RWPE2 (cell line): ENCODE measurements at regions not wholly inside any gene's neighbourhood (a gene's known extent, or its start where the extent isn't known, plus 50 kb on each side); places are given as distances from the start of the nearest gene placed in this dataset.

Experiments used
- ATAC-seq: fragments of 200-7000 bp; cut with Tn5 transposase; 3 replicates; pipeline ENCODE4 v1.9.1; 2021; ENCODE audit warnings: low read depth
- DNase-seq: peaks from one replicate; pipeline ENCODE4 v3.0.0-alpha.2; 2020; ENCODE audit warnings: low spot score
- H3K27ac ChIP-seq: fragments of 450-650 bp; 2 replicates; pipeline ENCODE4 v1.5.1; 2017; ENCODE audit warnings: mild to moderate bottlenecking; ENCODE audit not compliant: poor library complexity, severe bottlenecking
- H3K27me3 ChIP-seq: fragments of 250-450 bp; sonication (Bioruptor Pico); 2 replicates; pipeline ENCODE4 v1.5.1; 2021; ENCODE audit warnings: mild to moderate bottlenecking, moderate library complexity; ENCODE audit not compliant: insufficient read depth, poor library complexity, severe bottlenecking
- H3K36me3 ChIP-seq: fragments of 250-450 bp; sonication (Bioruptor Pico); 2 replicates; pipeline ENCODE4 v1.5.1; 2020; ENCODE audit warnings: low read depth, mild to moderate bottlenecking, moderate library complexity
- H3K4me1 ChIP-seq: fragments of 250-450 bp; sonication (Bioruptor Pico); 2 replicates; pipeline ENCODE4 v1.5.1; 2021; ENCODE audit warnings: mild to moderate bottlenecking, moderate library complexity; ENCODE audit not compliant: insufficient read depth, poor library complexity, severe bottlenecking
- H3K4me3 ChIP-seq: fragments of 250-450 bp; sonication (Bioruptor Pico); 2 replicates; pipeline ENCODE4 v1.5.1; 2021; ENCODE audit warnings: mild to moderate bottlenecking, moderate library complexity; ENCODE audit not compliant: severe bottlenecking
- H3K9me3 ChIP-seq: fragments of 250-450 bp; sonication (Bioruptor Pico); 2 replicates; pipeline ENCODE4 v1.5.1; 2021; ENCODE audit warnings: mild to moderate bottlenecking, moderate library complexity; ENCODE audit not compliant: severe bottlenecking
- TF ChIP-seq, protein P1 (sequence below): fragments of 450-650 bp; IDR thresholded peaks from one replicate; pipeline ENCODE4 v1.5.1; 2017; ENCODE audit warnings: mild to moderate bottlenecking, moderate library complexity; ENCODE audit not compliant: poor library complexity, severe bottlenecking

DNA sequence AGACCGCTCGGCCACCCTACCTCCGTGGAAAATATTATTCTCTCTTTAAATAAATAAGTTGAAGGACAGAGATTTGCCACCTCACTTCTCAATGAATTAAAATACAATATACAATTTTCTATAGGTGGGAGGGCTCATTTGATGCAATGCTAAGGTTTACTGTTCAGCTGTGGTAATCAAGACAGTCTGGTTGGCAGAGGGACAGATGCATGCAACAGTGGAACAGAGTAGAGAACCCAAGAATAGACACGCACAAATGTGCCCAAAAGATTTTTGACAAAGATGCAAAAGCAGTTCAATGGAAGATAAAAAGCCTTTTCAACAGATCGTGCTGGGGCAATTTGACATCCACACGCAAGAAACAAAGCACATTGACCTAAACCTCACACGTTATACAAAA lies 145.2 kb downstream of the CEBPB start:
- Histone ChIP-seq H3K9me3 (no peaks in the 10 kb centered on the region), H3K4me1 (peaks cover 43% of the 10 kb centered on the region), H3K36me3 (no peaks in the 10 kb centered on the region), H3K27ac (no peak overlapping the region), H3K27me3 (no peaks in the 10 kb centered on the region), H3K4me3 (no peak overlapping the region)
- TF ChIP-seq, protein P1, sequence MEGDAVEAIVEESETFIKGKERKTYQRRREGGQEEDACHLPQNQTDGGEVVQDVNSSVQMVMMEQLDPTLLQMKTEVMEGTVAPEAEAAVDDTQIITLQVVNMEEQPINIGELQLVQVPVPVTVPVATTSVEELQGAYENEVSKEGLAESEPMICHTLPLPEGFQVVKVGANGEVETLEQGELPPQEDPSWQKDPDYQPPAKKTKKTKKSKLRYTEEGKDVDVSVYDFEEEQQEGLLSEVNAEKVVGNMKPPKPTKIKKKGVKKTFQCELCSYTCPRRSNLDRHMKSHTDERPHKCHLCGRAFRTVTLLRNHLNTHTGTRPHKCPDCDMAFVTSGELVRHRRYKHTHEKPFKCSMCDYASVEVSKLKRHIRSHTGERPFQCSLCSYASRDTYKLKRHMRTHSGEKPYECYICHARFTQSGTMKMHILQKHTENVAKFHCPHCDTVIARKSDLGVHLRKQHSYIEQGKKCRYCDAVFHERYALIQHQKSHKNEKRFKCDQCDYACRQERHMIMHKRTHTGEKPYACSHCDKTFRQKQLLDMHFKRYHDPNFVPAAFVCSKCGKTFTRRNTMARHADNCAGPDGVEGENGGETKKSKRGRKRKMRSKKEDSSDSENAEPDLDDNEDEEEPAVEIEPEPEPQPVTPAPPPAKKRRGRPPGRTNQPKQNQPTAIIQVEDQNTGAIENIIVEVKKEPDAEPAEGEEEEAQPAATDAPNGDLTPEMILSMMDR: no peak
- DNase-seq (peak; percentile 9), ATAC-seq (no peak)

DNA sequence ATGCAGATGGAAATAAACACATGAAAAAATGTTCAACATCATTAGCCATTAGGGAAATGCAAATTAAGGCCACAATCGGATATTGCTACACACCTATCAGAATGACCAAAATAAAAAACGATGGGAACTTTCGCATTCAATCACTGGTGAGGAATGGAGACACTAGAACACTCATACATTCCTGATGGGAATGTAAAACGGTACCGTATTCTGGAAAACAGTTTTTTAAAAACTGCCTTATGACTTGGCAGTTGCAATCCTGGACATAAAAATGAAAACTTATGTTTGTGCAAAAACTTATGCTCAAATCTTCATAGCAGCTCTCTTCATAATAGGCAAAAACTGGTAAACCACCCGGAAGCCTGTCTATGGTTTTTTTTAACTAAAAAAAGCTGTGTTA lies 146.0 kb downstream of the CEBPB start:
- no peaks in the 10 kb centered on the region for H3K9me3 ChIP-seq
- H3K4me1 ChIP-seq: peaks cover 35% of the 10 kb centered on the region
- DNase-seq (no peak), ATAC-seq (no peak)
- TF ChIP-seq, protein P1: no peak
- H3K27ac ChIP-seq: no peak overlapping the region
- H3K4me3 ChIP-seq: no peak overlapping the region
- no peaks in the 10 kb centered on the region for H3K36me3 ChIP-seq
- no peaks in the 10 kb centered on the region for H3K27me3 ChIP-seq

DNA sequence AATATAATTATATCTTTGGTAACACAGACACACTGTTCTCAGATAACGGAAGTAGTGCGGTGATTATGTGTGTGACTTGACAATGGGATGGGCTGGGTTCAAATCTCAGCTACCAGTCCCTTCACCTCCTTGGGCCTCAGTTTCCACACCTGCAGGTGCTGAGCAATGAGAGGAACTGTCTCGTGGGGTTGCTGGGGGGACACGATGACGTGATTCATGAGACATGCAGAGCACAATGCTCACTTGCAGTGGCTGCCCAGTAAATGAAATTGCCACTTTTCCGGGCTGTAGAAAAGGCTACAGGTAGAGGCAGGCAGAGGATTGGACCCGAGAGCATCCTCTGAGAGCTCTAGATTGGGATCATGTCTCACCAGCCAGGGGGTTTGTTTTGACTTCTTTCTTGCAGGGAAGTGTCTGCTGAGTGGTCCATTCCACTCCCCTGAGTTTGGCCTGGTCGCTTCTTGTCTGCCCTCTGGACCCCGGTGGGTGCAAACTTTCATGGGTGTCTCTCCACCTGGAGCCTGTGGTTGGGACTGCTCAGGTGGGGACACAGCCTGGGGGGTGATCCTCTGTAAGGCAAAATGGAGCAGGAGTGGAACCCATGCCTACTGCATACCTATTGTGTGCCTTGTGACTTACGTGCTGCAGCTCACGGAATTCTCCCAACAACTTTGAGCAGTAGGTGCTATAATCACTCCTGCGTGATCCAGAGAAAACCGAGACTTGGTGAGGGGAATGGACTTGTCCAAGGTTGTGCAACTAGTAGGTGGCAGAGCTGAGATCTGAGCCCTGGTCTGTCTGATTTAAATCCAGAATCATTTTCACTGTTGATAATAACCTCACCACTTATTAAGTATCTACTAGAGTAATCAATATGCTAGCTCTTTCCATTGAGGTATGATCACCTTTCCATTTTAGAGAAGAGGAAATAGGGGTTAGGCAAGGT lies 147.2 kb downstream of the CEBPB start:
- Histone ChIP-seq H3K9me3 (no peaks in the 10 kb centered on the region), H3K4me3 (no peak overlapping the region), H3K27ac (no peak overlapping the region), H3K36me3 (no peaks in the 10 kb centered on the region), H3K4me1 (peaks cover 24% of the 10 kb centered on the region), H3K27me3 (no peaks in the 10 kb centered on the region)
- TF ChIP-seq, protein P1: no peak
- DNase-seq (peak; percentile 73), ATAC-seq (no peak)

DNA sequence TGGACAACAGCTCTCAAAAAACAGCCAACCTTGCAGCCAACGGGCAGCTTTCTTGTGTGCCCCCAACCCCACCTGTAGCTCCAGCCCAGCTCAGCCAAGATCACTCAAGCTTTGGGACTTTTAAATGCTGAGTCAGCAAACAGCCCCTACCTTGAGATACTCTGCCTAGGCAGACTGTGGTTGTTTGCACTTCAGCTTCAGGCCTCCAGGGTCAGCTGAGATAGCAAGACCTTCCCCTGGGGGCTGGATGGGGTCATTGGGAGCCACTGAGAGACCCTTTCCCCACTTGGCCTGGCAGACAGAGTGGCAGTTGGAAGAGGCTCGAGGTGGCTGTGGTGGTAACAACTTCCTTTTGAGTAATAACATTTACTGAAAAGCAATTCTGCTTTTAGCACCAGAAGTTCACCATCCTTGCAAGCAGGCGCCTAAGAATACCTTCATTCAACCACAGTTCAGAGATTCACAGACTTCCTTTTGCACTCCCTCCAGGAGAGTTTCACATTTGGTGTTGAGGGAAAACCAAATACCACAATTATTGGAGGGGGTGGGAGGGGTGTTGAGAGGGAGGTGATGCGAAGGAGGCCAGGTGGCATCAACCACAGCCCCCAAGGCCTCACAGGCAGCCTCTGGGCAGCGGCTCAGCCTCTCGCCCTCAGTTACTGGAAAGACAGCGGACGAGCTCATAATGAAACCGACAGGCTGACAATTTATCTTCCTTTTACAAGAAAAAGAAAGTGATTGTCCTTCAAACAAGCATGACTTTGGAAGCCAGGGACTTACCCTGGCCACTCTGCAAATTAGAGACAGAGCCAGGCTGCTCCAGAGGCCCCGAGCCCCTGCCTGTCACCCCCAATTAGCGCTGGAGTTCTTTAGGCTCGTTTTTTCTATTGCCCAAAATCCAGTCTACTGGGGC lies 148.1 kb downstream of the CEBPB start:
- peak; percentile 68 for DNase-seq
- TF ChIP-seq, protein P1: no peak
- Histone ChIP-seq H3K4me1 (peaks cover 14% of the 10 kb centered on the region), H3K4me3 (no peak overlapping the region), H3K27me3 (no peaks in the 10 kb centered on the region), H3K9me3 (no peaks in the 10 kb centered on the region), H3K27ac (no peak overlapping the region), H3K36me3 (no peaks in the 10 kb centered on the region)
- ATAC-seq: no peak
